Sciatic nerve (tissue), 2 donors: ENCODE measurements at regions not wholly inside any gene's neighbourhood (a gene's known extent, or its start where the extent isn't known, plus 50 kb on each side); places are given as distances from the start of the nearest gene placed in this dataset.
"Not testable (repeated sequence)": the region's sequence is repeated elsewhere in the genome, so short reads cannot be mapped to it uniquely, and the experiment has no call there.

ENCODE experiments used
- ATAC-seq: fragments of 200-7000 bp; cut with Tn5 transposase; one replicate; pipeline ENCODE4 v1.9.1; 2020; ENCODE audit warnings: mild to moderate bottlenecking, moderate library complexity
- DNase-seq: peaks from one replicate; pipeline ENCODE4 v3.0.0-alpha.2; 2020; ENCODE audit warnings: low spot score
- intact Hi-C: fragments of 100-400 bp; cut with DNase I; formaldehyde crosslinking; loops from one replicate; pipeline ENCODE4 v1.14.2; 2022
- donor health status: DM: no; HTN: no; CAD: no.
- donor health status: DM: no; HTN: no; CAD: no.

DNA sequence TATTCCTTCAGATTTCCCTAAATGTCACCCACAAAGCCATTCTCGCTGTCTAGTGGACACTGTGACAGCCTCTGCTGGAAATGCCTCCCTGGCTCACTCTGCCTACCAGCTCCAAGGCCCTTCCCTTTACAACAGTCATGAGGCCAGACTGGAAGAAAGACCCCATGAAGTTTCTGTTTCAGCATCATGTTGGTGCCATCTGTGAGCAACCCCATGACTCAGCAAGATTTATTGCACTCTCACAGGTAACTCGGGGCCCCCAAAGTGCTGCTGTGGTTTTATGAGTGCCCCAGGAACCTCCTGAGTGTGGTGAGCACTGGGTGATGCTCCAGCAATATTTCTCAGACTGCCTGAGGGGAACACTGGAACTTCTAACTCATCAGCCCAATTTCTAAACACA lies 218.6 kb downstream of the ZNF33B start:
- ATAC-seq (no peak), DNase-seq (no peak)
- intact Hi-C loops = no loop called here

DNA sequence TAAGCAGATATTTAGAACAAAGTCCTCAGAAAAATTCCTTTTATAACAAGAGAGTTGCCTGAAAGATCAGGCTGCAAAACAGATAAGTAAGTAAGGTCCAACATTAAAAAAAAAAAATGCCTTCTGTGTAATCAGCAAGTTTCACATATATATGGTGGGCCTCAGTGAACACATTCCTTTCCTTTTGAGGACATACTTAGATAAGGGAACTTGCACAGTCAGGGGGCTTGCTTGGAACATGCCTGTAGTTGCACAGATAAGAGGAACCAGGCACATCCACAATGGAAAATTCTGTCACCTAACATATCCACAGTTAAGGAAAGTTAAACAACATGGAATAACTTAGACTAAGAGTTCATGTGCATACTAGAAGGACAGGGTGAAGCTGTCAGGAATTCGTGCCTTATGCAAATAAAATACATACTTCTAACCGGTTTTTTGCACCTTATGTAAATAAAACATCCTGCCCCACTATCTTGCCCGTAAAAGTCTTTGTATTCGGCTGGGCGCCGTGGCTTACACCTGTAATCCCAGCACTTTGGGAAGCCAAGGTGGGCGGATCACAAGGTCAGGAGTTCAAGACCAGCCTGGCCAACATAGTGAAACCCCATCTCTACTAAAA lies 257.3 kb downstream of the ZNF33B start:
- intact Hi-C loops = no loop called here
- DNase-seq (no peak), ATAC-seq (no peak)

DNA sequence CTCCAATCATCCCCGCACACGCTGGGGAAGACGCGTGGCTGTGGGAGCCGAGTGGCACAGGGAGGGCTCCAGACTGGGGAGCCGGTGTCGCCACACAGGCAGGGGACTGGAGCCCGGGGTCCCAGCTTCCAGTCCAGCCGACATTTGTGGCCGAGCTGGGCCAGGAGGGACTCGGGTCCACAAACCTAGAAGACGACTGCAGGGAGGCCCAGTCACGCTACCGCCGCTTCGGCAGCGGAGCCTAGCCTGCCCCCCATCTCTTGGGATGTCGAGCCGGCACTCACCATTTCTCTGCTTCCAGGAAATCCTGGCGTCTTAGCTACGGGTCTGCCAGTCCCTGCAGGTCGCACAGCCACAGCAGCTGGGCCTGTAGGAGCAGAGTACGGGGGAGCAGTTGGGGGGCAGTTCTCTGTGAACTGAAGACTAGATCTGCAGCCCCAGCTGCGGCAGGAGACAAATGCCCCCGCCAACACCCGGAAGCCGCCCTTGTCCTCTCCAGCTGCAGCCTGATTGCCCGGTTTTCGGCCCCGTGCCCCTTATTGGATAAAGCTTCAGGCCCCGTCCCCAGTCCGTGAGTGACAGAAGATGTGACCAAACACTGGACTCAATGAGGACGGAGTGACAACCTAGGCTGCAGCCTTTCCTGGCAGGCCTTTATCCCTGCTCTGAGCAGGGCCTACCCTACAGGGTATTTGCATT lies 270.7 kb downstream of the ZNF33B start:
- ATAC-seq (peak; percentile 100), DNase-seq (peak; percentile 89)
- intact Hi-C loops = no loop called here

DNA sequence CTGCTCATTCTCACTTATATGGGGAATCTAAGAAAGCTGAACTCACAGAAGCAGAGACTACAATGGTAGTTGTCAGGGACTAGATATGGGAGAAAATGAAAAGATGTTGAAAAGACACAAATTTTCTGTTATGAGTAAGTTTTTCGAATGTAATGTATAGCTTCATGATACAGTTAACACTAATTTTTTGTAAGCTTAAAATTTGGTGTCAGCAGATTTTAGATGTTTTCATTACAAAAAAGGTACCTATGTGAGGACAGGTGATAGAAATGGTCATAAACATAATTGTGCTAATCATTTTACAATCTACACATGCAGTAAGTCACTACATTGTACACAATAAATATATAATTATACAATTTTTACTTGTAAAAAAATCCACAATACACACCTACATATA lies 286.6 kb downstream of the ZNF33B start:
- intact Hi-C loops = no loop called here
- ATAC-seq = no peak

DNA sequence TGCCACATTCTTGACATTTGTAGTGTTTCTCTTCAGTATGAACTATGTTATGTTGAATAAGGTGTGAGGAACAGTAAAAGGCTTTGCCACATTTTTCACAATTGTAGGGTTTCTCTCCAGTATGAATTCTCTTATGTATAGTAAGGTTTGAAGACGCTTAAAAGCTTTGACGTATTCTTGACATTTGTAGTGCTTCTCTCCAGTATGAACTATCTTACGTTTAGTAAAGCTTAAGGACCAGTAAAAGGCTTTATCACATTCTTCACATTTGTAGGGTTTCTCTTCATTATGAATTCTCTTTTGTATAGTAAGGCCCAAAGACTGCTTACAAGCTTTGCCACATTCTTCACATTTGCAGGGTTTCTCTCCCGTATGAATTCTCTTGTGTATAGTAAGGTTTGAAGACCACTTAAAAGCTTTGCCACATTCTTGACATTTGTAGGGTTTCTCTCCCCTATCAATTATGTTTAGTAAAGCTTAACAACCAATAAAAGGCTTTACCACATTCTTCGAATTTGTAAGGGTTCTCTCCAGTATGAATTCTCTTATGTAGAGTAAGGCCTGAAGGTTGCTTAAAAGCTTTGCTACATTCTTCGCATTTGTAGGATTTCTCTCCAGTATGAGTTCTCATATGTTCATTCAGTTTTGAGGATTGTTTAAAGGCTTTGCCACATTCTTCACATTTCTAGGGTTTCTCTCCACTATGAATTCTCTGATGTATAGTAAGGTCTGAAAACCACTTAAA lies 301.6 kb downstream of the ZNF33B start:
- ATAC-seq, intact Hi-C loops, DNase-seq: not testable (repeated sequence)

More for the DNA sequence above, 286.6 kb downstream of the ZNF33B start:
- DNase-seq = no peak

DNA sequence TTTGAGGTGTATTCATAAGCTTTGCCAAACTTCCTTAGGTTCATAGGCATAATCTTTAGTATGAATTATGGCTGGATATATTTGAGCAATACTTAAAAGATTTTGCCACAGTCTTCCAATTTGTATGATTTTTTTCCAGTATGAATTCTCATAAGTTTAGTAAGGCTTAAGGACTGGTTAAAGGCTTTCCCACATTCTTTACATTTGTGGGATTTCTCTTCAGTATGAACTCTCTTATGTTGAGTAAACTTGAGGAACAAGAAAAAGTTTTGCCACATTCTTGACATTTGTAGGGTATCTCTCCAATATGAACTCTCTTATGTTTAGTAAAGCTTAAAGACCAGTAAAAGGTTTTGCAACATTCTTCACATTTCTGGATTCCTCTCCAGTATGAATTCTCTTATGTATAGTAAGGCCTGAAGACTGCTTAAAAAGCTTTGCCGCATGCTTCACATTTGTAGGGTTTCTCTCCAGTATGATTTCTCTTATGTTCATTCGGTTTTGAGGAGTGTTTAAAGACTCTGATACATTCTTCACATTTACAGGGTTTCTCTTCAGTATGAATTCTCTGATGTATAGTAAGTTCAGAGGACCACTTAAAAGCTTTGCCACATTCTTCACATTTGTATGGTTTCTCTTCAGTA lies 302.6 kb downstream of the ZNF33B start:
- ATAC-seq, DNase-seq, intact Hi-C loops: not testable (repeated sequence)

DNA sequence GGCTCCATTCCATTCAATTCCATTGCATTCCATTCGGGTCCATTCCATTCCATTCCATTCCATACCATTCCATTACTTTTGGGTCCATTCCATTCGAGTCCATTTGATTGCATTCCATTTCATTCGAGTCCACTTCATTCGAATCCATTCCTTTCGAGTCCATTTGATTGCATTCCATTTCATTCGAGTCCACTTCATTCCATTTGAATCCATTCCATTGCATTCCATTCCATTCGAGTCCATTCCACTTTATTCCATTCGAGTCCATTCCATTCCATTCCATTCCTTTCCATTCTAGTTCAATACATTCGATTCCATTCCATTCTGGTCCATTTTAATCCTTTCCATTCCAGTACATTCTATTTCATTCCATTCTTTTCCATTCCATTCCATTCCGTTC lies 334.0 kb downstream of the ZNF33B start:
- DNase-seq = no peak
- ATAC-seq = no peak
- intact Hi-C loops = no loop called here

DNA sequence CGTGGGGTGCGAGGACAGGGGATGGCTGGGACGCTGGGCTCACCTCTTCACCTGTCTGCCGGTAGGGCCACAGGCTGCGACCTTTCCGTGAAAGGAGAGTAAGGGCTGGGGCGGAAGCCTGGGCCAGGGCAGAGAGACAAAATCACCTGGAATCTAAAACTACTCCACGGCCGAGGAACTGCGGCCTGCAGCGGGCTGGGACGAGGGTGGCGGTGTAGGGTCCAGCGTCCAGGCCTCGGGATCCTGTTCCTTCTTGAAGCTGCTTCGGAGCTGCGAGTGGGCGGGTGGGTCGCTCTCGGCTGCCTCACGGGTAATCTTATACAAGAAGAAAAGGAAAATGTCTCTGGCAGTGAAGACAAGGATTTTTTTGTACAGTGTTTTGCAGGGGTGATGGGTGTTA lies 356.5 kb downstream of the ZNF33B start:
- intact Hi-C loops, DNase-seq, ATAC-seq: not testable (repeated sequence)

DNA sequence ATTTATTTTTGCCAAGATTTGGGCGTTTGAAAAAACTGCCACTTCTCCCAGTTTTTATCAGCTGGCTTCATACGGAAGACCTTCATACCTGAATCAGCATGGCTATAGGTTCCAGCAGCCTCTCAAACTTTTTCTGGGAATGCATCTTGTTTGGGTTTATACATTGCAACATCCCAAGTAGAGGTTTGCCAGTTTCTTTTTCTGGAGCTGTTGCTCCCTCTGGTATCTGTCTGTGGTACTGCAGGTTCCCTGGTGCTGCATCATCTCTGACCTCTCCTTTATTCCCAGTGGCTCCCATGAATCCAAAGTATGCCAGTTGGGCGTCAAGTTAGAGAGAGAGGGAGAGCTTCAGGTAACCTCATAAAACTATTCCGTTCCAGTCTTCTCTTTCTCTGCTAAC lies 368.6 kb downstream of the ZNF33B start:
- ATAC-seq, DNase-seq, intact Hi-C loops: not testable (repeated sequence)

DNA sequence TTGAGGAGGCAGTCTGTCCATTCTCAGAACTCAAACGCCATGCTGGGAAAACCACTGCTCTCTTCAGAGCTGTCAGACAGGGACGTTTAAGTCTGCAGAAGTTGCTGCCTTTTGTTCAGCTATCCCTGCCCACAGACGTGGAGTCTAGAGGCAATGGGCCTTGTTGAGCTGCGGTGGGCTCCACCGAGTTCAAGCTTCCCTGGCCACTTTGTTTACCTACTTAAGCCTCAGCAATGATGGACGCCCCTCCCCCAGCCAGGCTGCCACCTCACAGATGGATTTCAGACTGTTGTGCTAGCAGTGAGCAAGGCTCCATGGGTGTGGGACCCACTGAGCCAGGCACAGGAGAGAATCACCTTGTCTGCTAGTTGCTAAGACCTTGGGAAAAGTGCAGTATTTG lies 375.1 kb downstream of the ZNF33B start:
- DNase-seq, intact Hi-C loops, ATAC-seq: not testable (repeated sequence)

DNA sequence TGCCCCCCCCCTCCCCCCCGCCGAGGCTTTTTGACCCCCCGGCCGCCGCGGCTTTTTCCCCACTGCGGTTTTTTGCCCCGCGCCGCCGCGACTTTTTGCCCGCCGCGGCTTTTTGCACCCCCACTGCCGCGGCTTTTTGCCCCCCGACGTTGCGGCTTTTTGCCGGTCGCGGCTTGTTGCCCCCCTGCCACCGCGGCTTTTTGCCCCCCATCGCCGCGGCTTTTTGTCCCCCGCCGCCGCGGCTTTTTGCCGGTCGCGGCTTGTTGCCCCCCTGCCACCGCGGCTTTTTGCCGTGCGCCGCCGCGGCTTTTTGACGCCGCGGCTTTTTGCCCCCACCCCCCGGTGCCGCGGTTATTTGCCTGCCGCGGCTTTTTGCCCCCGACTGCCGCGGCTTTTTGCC lies 395.4 kb downstream of the ZNF33B start:
- DNase-seq, intact Hi-C loops, ATAC-seq: not testable (repeated sequence)

DNA sequence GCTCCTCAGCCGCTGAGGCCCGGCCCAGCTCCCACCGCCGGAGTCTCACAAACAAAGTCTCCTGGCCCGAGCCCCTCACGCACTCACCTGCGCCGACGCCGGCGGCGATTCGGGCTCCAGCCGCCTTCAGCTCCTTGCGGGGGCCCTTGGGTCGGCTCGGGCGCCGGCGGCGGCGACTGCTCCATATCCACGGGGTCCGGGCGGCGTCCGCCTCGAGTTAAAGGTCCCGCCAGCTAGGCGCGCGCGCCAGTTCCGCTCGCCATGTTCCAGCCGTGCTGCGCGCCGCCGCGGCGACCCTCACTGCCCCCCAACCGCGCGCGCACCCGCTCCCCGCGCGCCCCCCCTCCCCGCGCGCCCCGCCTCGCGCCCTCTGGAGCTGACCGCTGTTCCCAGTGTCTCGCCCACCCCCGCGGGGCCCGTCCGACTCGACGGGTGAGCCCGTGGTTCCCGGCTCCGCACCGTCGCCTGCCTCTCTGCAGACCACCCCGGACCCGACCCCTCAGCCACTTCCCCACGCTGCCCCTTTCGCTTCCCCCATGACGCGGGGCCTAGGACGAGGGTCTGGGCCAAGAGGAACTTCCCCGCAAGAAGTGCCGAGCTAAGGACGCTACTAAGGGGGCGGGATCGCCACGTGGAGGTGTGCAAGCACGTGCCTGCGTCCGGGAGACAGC lies 396.1 kb downstream of the ZNF33B start:
- DNase-seq = no peak
- ATAC-seq = no peak
- intact Hi-C loops = no loop called here

DNA sequence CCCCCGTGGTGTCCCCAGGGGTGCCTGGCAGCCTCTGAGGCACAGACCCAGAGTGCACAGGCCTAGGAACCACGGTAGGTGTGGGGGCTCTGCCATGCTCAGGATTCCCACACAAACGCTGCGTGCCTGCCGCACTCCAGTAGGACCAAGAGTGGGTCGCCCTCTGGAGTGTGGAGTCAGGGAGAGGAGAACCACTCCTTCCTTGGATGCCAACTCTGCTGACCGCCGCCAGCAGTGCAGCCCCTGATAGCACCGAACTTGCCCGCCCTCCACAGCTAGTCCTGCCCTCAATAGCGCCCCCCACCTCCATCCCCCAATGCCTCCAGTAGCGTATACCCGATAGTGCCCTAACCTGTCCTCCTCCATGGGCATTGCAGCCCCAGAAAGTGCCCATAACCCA lies 402.0 kb downstream of the ZNF33B start:
- intact Hi-C loops, ATAC-seq, DNase-seq: not testable (repeated sequence)

DNA sequence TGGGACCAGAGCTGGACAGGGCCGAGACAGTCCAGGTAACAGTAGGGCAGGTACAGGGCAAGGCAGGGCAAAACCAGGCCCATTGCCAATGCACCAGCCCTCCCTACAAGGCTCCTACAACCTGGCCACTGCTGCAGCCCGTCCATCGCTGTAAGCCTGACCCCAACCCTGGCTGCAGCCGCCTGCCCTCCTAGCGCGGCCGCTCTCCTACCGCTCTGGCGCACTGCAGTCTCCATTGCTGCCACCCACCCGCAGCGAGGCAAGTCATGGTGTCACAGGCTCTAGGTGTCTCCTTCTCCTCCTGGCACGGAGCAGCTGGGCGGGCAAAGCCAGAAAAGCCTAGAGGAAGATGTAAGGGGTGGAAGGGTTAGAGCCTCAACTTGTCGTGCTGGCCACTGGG lies 402.6 kb downstream of the ZNF33B start:
- DNase-seq, ATAC-seq, intact Hi-C loops: not testable (repeated sequence)

DNA sequence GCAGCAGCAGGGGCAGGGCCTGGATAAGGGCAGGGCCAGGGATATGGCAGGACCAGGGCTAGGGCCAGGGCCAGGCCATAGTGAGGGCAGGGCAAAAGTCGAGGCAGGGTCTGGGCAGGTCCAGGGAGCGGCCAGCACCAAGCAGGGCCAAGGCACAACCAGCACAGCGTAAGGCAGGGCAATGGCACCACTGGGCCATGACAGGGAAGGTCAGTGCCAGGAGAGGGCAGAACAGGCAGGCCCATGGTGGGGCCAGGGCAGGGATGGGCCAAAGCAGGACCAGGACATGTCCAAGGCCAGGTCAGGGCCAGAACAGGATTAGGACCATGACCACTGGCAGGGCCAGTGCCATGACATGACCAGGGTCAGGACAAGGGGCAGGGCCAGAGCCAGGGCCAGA lies 403.1 kb downstream of the ZNF33B start:
- DNase-seq, ATAC-seq, intact Hi-C loops: not testable (repeated sequence)

DNA sequence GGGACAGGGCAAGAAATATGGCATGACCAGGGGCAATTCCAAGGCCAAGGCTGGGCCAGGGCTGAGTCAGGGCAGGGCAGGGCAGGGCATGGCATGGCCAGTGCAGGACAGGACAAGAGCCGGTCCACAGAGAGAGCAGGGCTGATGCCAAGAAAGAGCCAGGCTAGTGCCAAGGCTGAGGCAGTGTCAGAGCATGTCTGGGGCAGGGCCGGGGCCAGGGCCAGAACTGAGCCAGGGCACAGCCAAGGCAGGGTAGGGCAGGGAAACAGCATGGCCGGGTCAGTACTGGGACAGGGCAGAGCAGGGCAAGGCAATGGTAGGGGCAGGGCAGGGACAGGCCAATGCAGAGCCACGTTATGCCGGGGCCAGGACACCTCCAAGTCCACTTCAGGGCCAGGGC lies 403.9 kb downstream of the ZNF33B start:
- not testable (repeated sequence) for ATAC-seq, DNase-seq

DNA sequence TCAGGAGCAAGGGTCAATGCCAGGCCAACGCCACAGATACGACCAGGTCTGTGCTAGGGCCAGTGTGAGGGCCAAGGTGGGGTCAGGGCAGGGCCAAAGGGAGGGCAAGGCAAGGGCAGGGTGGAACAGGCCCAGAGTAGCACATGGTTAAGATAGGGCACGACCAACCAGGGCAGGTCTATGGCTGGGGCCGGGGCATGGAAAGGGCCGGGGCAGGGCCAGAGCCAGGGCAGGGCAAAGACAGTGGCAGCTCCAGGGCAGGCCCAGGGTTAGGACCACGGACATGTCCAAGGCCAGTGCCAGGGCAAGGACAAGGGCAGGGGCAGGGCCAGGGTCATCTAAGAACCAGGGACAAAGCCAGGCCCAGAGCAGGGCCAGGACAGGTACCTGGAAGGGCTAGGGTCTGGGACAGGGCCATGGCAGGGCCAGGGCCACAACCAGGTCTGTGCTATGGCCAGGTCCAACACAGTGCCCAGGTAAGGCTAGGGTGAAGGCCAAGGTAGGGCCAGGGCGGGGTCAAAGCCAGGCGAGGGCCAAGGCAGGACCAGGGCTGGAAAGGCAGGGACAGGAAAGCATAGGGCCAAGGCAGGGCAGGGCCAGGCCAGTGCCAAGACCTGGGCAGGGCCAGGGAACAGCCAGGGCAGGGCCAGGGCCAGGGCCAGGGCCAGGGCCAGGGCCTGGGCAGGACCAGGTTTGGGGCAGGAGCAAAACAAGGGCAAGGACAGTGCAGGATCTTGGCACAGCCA lies 404.7 kb downstream of the ZNF33B start:
- ATAC-seq, DNase-seq: not testable (repeated sequence)

More for the DNA sequence above, 403.9 kb downstream of the ZNF33B start:
- intact Hi-C loops = not testable (repeated sequence)

DNA sequence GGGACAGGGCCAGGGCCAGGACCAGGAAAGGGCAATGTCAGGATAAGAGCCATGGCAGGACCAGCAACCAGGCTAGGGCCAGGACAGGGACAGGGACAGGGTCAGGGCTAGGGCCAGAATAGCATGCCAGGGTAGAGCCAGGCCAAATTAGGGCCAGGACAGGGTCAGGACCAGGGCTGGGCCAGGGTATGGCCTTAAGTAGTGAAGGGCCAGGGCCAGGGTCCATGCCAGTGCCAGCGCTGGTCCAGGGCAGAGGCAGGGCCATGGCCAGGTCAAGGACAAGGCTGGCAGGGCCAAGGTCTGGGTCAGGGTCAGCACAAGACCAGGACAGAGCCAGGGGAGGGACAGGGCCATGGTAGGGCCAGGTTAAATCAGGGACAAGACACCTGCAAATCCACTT lies 405.4 kb downstream of the ZNF33B start:
- intact Hi-C loops, DNase-seq, ATAC-seq: not testable (repeated sequence)

More for the DNA sequence above, 404.7 kb downstream of the ZNF33B start:
- intact Hi-C loops = not testable (repeated sequence)
